ENCODE measurements at regions not wholly inside any gene's neighbourhood (a gene's known extent, or its start where the extent isn't known, plus 50 kb on each side); places are given as distances from the start of the nearest gene placed in this dataset.

DNA sequence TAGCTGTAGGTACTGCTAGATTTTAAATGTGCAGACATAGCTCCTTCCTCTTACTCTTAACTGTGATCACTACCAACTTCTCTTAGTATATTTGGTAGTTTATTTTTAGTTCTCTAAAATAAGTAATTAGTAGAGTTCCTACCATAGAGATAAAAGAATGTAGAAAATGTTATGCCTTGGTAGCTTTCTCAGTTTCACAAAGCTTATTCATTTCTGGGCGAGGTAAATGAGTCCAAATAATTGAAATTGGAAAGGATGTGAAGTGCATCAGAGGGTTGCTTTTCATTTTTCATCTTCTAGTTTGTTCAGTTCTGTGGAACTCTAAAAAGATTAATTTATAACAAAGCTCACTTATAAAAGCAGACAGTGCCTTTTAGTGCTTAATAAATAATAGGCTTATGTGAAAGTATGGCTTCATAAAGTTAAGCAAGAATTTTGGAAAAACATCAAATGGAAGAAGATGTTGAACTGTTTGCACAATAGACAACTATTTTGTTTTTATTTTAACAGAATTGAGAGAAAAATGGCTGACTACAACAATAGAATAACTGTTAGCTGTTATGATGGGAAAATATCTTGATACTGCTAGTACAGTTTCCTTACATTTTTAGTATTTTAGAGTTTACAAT, 303.7 kb downstream of the UTRN start:
- Mint-ChIP-seq H3K27ac (ENCODE audit: unreplicated experiment) (no peak overlapping the region), H3K4me1 (ENCODE audit: unreplicated experiment) (no peaks in the 10 kb centered on the region), H3K4me3 (ENCODE audit: unreplicated experiment) (no peak overlapping the region), H3K9me3 (ENCODE audit: unreplicated experiment) (no peaks in the 10 kb centered on the region), H3K36me3 (ENCODE audit: low read depth, unreplicated experiment) (peaks cover 6% of the 10 kb centered on the region), H3K27me3 (ENCODE audit: unreplicated experiment) (no peaks in the 10 kb centered on the region)
- TF ChIP-seq, protein P1, sequence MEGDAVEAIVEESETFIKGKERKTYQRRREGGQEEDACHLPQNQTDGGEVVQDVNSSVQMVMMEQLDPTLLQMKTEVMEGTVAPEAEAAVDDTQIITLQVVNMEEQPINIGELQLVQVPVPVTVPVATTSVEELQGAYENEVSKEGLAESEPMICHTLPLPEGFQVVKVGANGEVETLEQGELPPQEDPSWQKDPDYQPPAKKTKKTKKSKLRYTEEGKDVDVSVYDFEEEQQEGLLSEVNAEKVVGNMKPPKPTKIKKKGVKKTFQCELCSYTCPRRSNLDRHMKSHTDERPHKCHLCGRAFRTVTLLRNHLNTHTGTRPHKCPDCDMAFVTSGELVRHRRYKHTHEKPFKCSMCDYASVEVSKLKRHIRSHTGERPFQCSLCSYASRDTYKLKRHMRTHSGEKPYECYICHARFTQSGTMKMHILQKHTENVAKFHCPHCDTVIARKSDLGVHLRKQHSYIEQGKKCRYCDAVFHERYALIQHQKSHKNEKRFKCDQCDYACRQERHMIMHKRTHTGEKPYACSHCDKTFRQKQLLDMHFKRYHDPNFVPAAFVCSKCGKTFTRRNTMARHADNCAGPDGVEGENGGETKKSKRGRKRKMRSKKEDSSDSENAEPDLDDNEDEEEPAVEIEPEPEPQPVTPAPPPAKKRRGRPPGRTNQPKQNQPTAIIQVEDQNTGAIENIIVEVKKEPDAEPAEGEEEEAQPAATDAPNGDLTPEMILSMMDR (IDR thresholded peaks at IDR 0.05; ENCODE audit: unreplicated experiment), result no peak
- no peak for DNase-seq (ENCODE audit: low spot score)

DNA sequence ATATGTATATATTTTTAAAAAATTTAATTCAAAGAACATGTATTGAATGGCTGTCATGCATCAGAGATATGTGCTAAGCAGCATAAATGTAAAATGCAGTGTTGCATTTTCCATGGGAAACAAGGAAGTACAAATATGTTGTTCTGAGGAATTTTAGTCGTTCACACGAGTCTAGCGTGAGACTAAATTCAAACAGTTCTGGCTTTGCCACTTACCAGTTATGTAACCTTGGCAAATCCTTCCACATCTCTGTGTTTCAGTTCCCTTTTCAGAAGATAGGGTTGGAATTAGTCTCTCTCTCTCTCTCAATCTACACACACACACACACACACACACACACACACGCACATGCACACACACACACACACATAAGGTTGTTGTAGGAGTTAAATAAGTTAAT, 305.4 kb downstream of the UTRN start:
- DNase-seq (ENCODE audit: low spot score), result no peak
- Mint-ChIP-seq H3K9me3 (ENCODE audit: unreplicated experiment) (no peaks in the 10 kb centered on the region), H3K27me3 (ENCODE audit: unreplicated experiment) (no peaks in the 10 kb centered on the region), H3K4me3 (ENCODE audit: unreplicated experiment) (no peak overlapping the region), H3K4me1 (ENCODE audit: unreplicated experiment) (no peaks in the 10 kb centered on the region), H3K27ac (ENCODE audit: unreplicated experiment) (no peak overlapping the region), H3K36me3 (ENCODE audit: low read depth, unreplicated experiment) (peaks cover 6% of the 10 kb centered on the region)
- TF ChIP-seq, protein P1 (IDR thresholded peaks at IDR 0.05; ENCODE audit: unreplicated experiment), result no peak

DNA sequence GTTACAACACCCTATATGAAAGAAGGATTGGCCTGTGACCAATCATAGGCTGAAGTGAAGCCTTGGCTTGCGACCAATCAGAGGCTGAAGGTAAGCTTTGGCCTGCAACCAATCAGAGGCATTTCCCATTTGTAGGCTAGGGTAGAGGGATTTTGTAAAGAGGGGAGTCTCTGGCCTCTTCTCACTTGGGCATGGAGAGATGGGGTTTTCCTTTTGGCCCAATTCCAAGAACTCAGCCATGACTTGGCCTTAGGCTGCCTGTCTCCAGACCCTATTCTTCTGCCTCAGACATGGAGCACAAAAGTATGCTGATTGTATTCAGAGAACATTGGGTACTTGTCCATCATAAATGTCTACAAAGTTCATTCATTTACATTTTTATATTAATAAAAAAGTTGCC, 308.3 kb downstream of the UTRN start:
- peaks cover 1% of the 10 kb centered on the region for H3K27me3 Mint-ChIP-seq (ENCODE audit: unreplicated experiment)
- H3K27ac Mint-ChIP-seq (ENCODE audit: unreplicated experiment), result no peak overlapping the region
- TF ChIP-seq, protein P1 (IDR thresholded peaks at IDR 0.05; ENCODE audit: unreplicated experiment), result no peak
- no peaks in the 10 kb centered on the region for H3K4me1 Mint-ChIP-seq (ENCODE audit: unreplicated experiment)
- H3K9me3 Mint-ChIP-seq (ENCODE audit: unreplicated experiment), result no peaks in the 10 kb centered on the region
- H3K4me3 Mint-ChIP-seq (ENCODE audit: unreplicated experiment), result no peak overlapping the region
- no peak for DNase-seq (ENCODE audit: low spot score)
- peaks cover 6% of the 10 kb centered on the region for H3K36me3 Mint-ChIP-seq (ENCODE audit: low read depth, unreplicated experiment)

DNA sequence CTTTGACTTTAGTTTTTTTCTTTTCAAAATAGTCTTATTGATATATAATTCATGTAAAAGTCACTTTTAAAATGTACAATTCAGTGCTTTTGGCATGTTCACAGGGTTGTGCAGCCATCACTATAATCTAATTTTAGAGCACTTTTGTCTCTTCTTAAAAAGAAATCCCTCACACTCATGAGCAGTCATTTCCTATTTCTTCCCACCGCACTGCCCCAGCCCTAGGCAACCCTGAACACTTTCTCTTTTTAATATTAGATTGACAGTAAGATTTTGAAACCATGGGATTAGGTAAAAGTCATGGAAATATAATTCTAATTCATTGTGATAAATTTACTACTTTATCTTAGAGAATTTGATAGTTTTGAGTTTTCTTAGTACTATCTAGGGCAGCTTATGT, 309.4 kb downstream of the UTRN start:
- H3K27me3 Mint-ChIP-seq (ENCODE audit: unreplicated experiment), result peaks cover 1% of the 10 kb centered on the region
- DNase-seq (ENCODE audit: low spot score), result no peak
- no peak overlapping the region for H3K4me3 Mint-ChIP-seq (ENCODE audit: unreplicated experiment)
- no peak overlapping the region for H3K27ac Mint-ChIP-seq (ENCODE audit: unreplicated experiment)
- H3K36me3 Mint-ChIP-seq (ENCODE audit: low read depth, unreplicated experiment), result peaks cover 6% of the 10 kb centered on the region
- TF ChIP-seq, protein P1 (IDR thresholded peaks at IDR 0.05; ENCODE audit: unreplicated experiment), result no peak
- no peaks in the 10 kb centered on the region for H3K9me3 Mint-ChIP-seq (ENCODE audit: unreplicated experiment)
- no peaks in the 10 kb centered on the region for H3K4me1 Mint-ChIP-seq (ENCODE audit: unreplicated experiment)

DNA sequence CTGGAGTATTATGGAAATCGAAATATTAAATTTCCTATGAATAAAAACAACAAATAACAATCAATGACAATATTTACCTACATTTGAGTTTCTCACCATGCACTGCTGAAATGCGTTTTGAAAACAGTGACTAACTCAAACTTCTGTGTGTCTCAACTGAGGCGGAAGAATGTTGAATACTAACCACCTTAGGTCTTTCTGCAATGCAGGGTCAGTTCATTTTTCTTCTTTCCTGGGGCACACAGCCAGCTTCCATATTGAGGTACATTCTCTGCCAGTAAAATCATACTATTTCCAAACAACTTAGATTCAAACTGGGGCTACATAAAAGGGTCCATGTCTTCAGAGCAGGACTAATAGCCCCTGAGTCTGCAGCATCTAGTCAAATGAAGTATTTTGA, 310.1 kb downstream of the UTRN start:
- H3K27ac Mint-ChIP-seq (ENCODE audit: unreplicated experiment), result no peak overlapping the region
- H3K4me3 Mint-ChIP-seq (ENCODE audit: unreplicated experiment), result no peak overlapping the region
- H3K36me3 Mint-ChIP-seq (ENCODE audit: low read depth, unreplicated experiment), result peaks cover 11% of the 10 kb centered on the region

More for the DNA sequence above, 310.1 kb downstream of the UTRN start:
- TF ChIP-seq, protein P1 (IDR thresholded peaks at IDR 0.05; ENCODE audit: unreplicated experiment), result no peak
- Mint-ChIP-seq H3K27me3 (ENCODE audit: unreplicated experiment) (peaks cover 1% of the 10 kb centered on the region), H3K4me1 (ENCODE audit: unreplicated experiment) (no peaks in the 10 kb centered on the region), H3K9me3 (ENCODE audit: unreplicated experiment) (no peaks in the 10 kb centered on the region)
- no peak for DNase-seq (ENCODE audit: low spot score)

Measured in endothelial cell (in vitro differentiated cells).